Renal pelvis (tissue), 1 donor: ENCODE measurements at regions not wholly inside any gene's neighbourhood (a gene's known extent, or its start where the extent isn't known, plus 50 kb on each side); places are given as distances from the start of the nearest gene placed in this dataset.
"Not testable (repeated sequence)": the region's sequence is repeated elsewhere in the genome, so short reads cannot be mapped to it uniquely, and the experiment has no call there.

Source experiments
- DNase-seq: peaks from one replicate; pipeline ENCODE4 v3.0.0-alpha.2; 2013

DNA sequence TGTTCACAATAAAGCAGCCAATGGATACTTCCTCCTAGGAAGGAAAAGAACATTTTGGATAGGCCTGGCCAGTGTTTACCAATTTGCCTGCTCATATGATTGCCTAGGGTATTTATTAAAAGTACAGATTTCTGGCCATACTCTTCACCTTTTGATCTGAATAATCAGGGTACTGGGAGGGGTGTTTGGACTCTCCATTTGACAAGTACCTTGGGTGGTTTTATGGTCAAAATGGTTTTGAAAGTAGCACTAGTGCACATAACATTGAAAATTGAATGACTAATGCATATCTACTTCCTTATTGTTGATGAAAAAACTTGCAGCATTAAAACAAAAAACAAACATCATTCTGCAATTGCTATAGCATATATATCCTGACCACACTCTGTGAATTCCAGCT is 333.3 kb upstream of the CDH2 start:
- no peak for DNase-seq

- no peak for DNase-seq
Measured at GRCh38 chr18:28504066-28504465, 327.1 kb upstream of the CDH2 start.

- DNase-seq = no peak
Measured at GRCh38 chr18:28494151-28494550, 317.2 kb upstream of the CDH2 start.

DNA sequence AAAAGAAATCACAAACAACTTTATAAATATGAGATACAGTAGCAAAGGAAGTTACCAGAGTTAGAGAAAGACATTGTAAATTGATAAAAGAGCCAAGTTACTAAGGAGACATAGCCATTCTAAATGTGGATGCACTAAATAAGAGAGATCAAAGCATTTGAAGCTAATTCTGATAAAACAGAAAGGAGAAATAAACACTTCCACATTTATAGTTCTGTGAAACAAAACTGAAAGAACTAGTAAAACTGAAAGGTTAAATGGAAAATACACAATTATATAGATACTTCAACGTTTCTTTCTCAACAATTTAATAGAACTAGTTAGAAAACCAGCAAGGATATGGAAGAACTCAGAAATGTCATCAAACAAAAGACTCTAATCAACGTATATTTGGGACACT is 309.0 kb upstream of the CDH2 start:
- no peak for DNase-seq

- DNase-seq = no peak
Measured at GRCh38 chr18:28485210-28485801, 308.4 kb upstream of the CDH2 start.

DNA sequence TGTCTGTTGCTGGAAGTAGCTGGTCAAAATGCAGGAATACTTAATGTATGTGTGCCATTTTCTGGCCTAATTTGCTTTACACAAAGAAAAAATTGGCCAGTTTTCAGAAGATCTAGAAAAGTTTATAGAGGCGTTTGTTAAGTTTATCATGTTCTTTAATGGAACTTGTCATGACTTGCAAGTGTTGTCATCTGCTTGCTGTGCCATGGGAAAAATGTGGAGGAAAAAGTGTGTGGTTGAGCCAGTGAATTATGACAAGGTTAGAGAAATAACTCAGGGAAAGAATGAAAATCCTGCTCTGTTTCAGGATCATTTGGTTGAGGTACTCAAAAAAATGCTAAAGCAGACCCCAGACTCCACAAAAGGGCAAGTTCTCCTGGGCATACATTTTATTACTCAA is 301.6 kb upstream of the CDH2 start:
- DNase-seq = no peak

DNA sequence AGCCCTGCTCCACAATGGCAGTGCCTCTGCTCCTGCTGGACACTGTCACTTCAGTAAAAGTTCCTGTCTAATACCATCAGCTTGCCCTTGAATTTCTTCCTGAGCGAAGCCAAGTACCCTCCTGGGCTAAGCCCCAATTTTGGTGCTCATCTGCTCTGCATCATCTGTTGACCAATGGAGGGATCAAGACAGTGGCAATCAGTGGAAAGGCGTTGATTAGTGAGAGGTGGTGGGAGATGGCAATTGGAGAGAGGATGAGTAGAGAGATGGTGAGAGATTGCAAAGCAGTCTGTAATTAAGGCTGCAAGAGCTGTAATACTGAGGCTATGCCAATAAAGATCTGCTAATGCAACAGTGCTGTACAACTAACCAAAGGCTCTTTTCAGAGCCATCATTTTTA is 299.4 kb upstream of the CDH2 start:
- no peak for DNase-seq

DNA sequence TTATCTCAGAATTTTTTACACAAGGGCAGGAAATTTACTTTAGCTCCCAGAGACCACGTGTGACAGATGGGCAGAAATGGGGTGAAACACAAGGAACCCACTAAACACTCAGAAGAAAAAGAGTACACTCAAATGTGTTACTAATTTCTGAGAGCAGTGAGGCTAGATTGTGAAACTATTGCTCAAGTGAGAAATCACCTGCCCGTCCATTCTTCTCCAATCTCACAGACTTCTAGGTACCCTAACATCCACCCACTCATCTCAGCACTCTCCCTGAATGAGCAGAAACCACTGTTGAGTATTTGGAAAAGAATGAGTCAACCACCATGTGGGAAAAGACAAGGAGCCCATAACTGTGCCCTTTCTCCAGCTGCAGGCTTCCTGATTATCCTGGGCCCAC is 293.0 kb upstream of the CDH2 start:
- DNase-seq = no peak

GRCh38 chr18:28468901-28469300 is 292.0 kb upstream of the CDH2 start:
- no peak for DNase-seq

GRCh38 chr18:28466204-28466603 is 289.3 kb upstream of the CDH2 start:
- DNase-seq = no peak

- DNase-seq = no peak
Measured at GRCh38 chr18:28459587-28459986, 282.7 kb upstream of the CDH2 start.

DNA sequence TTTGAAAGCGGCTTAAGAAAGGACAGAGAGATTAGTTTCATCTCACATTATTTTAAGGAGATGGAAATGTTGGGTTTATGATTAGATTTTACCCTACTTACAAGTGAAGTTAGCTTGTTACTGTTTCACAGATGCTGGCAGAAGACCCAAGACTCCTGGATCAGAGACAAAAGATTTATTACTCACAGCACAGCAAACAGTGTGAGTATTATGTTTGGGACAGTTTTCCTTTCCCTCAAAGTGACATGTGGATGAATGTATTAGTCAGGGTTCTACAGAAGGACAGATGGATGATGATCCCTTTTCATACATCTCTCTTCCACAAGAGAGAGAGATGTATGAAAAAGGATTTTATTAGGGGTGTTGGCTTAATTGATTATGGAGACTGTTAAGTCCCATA is 281.8 kb upstream of the CDH2 start:
- DNase-seq = no peak

DNA sequence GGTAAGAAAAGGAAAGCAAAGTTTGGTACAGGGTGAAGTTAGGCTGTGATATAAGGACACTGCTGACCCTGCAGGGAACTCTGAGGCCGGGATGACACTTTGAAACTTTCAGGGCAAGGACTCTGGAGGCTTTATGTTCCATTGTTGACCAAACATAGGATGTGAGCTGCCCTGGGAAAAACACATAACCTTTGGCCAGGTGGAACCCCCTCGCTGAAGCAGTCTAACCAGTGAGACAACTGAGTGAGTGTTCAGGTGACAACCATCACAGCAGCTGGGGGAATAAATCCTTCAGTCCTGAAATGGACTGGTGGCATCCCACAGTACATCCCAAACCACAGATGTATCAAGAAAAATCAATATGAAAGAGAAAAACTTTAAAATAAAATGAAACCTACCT is 280.9 kb upstream of the CDH2 start:
- no peak for DNase-seq

GRCh38 chr18:28455971-28456370 is 279.0 kb upstream of the CDH2 start:
- DNase-seq = no peak

GRCh38 chr18:28439870-28440269 is 262.9 kb upstream of the CDH2 start:
- DNase-seq = no peak

DNA sequence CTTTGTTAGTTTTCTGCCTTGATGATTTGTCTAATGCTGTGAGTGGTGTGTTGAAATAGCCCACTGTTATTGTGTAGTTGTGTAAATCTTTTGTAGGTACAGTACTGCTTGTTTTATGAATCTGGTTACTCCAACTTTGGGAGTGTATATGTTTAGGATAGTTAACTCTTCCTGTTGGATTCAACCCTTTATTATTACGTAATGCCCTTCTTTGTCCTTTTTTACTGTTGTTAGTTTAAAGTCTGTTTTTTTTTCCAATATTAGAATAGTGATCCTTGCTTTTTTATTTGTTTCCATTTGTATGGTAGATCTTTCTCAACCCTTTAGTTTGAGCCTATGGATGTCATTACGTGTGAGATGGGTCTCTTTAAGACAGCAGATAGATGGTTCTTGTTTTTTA is 261.5 kb upstream of the CDH2 start:
- DNase-seq = no peak

- no peak for DNase-seq
Measured at GRCh38 chr18:28432339-28432738, 255.4 kb upstream of the CDH2 start.

DNA sequence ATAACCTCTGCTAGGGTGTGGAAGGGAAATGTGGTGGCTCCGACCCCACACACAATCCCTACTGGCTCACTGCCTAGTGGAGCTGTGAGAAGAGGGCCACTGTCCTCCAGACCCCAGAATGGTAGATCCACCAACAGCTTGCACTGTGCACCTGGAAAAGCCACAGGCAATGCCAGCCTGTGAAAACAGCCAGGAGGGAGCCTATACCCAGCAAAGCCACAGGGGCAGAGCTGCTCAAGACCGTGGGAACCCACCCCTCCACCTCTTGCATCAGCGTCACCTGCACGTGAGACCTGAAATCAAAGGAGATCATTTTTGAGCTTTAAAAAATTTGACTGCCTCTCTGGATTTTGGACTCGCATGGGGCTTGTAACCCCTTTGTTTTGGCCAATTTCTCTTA is 249.0 kb upstream of the CDH2 start:
- no peak for DNase-seq

DNA sequence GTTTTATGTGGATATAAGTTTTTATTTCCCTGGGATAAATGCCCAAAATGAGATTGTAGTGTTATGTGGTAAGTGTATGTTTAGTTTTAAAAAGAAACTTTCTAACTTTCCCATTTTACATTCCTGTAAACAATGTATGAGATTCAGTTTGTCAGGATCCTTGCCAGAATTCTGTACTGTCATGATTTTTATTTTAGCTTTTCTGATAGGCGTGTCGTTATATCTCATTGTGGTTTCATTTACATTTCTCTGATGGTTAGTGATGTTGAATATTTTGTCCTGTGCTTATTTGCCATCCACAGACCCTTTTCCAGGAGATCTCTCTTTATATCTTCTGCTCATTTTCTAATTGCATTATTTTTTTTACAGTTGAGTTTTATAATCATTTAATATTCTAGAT is 245.6 kb upstream of the CDH2 start:
- no peak for DNase-seq

DNA sequence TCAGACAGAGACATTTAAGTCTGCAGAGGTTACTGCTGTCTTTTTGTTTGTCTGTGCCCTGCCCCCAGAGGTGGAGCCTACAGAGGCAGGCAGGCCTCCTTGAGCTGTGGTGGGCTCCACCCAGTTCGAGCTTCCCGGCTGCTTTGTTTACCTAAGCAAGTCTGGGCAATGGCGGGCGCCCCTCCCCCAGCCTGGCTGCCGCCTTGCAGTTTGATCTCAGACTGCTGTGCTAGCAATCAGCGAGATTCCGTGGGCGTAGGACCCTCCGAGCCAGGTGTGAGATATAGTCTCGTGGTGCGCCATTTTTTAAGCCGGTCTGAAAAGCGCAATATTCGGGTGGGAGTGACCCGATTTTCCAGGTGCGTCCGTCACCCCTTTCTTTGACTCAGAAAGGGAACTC is 245.0 kb upstream of the CDH2 start:
- not testable (repeated sequence) for DNase-seq

DNA sequence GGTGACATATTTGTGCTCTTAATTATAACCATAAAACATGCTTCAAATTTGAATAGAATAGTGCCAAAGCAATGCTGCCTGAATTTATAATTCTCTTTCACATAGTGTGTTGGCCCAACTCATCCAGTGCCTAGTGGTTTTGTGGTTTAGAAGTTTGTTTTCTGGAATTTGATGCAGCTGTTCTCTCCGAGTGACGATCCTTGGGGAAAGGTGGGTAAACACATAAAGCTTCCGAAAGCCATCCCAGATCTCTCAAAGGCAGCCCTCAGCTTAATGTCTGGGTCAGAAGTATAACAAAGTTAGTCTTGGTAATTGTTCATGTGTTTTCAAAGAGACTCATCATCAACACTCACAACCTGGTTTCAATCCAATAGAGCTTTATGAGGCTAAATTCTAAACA is 235.6 kb upstream of the CDH2 start:
- no peak for DNase-seq

DNA sequence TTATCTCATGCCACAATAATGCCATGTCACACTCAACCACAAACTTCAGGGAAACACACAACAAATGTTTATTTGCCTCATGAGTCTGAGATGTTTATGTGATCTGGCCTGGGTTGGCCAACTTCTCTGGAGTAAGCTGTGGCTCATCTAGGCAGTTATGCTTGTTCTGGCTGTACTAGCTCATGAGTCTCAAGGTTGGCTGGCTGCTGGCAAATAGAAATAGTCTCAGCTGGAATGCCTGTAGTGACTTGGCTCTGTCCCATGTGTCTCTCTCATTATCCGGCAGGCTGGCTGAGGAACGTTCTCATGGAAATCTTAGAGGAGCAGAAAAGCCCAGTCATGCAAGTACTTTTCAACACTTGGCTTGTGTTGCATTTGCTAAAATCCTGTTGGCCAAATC is 234.9 kb upstream of the CDH2 start:
- DNase-seq = no peak

DNA sequence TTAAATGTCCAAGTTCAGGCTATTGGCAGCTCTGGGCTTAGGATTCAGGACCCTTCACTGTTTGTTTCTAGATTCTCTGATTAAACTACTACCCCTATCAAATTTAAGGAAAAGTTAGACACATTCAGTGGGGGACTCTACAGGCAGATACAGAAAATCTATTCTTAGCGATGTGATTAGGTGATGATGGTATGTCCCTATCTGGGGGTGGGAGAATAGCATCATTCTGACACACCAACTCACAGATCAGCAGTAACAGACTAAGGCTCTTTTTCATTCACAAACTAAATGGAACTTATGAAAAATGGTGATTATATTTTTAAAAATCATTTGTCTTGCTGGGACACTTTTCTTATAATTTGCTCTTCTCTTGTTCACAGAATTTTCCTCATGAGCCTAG is 232.9 kb upstream of the CDH2 start:
- no peak for DNase-seq

GRCh38 chr18:28408528-28408927 is 231.6 kb upstream of the CDH2 start:
- DNase-seq = no peak

DNA sequence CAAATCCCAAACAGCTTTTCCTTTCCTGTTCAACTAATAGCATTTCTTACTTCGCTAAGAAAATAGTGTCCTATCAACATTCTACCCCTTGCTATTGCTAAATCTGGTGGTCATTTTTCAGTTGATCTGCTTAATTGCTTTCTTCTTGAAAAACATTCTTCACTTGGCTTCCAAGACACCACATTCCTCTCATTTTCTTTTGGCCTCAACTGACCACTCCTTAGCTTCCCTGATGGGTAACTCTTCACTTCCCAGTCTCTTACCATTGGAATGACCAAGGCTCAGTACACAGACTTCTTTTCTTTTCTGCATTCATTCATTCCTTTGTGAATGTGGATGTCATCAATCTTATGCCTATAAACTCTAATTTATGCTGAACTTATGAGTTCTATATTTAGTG is 230.8 kb upstream of the CDH2 start:
- no peak for DNase-seq
